ENCODE measurements at regions not wholly inside any gene's neighbourhood (a gene's known extent, or its start where the extent isn't known, plus 50 kb on each side); places are given as distances from the start of the nearest gene placed in this dataset.
A peak's percentile ranks its signal among the peaks of the same experiment; 100 is the strongest.
"Not testable (repeated sequence)": the region's sequence is repeated elsewhere in the genome, so short reads cannot be mapped to it uniquely, and the experiment has no call there.

DNA sequence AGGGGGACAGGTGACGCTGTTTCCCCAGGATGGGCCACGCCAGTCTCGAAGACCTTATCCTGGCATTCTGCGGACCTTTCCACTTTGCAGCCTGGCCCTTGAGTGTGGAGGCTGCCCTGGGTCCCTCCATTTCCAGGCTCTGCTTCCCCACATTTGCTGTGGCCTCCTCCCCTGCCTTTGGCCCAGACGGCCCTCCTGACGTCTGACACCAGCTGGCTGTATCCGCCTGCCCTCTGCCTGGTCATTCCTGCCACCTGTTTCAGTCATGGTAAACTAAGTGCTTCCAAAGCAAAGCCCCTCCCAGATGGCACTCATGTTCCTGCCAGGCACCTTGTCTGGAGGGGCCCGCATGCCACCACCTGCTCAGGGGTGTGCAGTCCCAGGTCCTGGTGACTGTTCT, 95.1 kb downstream of the ASB1 start:
- peak; percentile 40 for DNase-seq

DNA sequence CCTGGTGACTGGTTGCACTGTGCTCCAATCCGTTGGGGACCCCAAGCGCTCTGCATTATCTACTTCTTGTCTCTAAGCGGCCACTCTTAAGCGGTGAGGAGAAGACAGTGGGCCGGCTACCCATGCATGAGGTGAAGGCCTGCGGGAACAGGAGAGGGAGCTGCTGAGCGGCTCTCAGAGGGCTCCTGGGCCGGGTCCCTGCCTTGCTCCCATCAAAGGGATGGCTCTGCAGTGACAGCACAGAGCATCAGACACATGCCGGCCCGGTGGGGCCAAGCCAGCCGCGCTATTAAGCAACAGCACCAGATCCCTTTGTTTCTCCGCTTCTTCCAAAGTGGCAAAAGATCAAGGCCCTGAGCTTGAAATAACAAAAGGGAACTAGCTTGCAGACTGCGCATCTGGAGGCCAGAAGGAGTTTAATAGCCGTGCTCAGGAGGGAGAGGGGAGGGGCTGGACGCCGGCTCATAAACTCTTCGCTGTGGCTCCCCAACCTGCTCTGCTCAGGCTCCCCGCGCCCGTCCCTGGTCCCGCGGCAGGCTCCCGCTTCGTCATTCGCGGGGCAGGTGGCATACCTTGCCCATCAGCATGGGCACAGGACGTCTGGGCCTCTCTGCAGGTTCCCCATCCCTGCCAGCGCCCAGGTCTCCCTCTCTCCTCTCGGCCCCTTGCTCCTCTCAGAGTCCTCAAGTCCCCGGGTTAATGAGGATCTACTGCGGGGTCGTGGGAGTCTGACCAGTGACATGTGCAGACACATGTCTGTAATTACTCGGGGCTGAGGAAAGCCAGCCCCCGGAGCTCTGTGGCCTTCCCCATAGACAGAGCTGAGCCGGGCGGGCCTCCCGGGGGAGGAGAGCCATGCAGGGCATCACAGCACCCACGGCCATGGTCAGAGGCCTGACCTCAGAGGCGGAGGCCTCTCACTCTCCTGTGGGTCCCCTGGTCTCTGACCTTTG, 96.7 kb downstream of the ASB1 start:
- DNase-seq, result no peak

DNA sequence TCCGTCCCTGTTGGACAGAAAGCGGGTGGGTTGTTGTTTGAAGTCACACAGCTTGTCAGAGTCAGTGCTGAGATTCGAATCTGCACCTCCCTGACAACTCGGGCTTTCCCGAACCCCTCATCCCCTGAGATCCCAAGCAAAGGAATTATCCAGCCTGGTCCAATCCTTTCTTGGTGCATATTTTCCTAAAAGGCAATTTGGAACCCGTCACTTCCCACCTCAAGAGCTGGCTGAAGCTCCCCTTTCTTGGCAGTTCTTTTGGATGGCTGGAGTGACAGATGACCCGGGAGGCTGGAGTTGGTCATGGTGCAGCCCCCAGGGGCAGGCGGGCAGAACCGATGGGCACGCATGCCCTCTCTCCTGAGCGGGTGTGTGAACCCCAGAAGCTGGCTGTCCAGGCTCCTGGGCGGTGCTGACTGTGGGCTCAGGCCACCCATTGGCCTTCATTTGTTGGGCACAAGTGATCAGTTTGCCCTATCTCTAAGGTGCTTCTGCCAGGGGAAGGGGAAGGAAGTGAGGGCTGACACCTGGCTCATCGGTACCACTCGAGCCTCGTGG, 97.8 kb downstream of the ASB1 start:
- DNase-seq, result no peak

DNA sequence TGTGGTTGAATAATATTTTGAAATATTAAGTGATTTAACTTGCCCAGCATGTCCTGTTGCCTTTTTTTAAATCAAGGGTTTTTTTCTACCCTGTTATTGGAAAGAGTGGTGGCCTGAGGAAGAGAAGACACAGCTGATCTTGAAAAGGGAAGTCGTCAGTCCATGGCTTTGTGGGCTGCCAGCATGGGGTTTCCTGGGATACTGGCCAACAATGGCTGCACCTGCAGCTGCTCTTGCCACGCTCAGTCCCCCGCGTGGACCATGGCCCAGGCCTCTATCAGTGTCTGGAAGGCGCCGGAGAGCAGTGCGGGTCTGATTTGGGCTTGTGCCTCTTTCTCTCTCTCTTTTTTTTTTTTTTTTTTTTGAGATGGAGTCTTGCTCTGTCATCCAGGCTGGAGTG, 99.3 kb downstream of the ASB1 start:
- DNase-seq, result peak; percentile 64

DNA sequence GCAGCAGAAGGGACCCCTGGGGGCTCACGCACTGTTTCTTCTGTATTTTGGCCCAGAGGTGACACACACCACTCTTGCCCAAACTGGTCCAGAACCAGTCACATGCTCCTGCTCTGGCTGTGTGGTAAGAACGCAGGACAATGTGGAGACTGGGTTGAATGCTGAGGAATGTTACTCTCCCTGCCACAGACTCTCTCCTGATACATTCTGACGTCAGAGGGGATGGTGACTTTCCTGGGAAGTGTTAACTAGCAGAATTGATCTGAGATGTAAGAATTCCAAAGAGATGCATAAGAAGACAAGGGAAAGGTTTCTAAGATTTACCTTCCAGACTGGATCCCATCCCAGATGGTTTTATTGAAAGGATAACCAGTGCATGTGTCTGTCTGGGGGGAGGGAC, 100.8 kb downstream of the ASB1 start:
- DNase-seq, result no peak

DNA sequence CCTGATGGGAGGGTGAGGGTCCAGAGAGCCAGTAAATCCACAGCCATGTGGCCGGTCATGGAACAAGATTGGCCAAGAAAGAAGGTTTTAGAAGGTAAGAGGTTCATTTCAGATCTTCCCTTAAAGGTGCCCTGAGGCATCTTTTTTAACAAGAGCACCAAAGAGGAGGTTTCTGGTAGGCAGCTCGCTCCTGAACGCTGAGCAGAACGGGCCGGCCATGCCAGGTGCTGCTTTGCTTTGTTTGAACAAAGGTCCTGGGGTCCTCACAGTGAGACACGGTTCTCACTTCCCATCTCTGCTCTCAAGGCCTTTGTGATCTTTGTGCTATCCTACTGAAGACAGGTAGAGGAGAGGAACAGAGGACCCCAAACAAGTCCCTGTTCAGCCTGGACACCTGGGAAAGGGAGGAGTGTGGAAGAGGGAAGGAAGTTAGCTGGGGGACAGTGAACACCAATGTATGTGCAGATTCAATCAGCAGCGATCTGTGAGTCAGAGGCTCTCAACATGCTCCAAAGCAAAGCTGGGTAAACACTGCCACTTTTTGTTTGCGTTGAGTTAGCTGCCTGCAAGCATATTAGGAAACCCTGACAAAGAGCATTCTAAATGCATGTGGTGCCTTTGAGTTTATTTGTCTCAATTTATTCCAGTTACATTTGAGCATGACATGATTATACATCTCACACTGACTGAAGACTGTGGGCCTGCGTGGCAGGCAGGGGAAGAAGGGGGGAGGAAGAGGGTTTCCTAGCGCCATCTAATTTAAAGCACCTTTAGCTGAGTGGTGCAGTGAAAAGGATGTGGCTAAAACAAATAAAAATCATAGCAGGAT, 102.4 kb downstream of the ASB1 start:
- DNase-seq, result peak; percentile 95

DNA sequence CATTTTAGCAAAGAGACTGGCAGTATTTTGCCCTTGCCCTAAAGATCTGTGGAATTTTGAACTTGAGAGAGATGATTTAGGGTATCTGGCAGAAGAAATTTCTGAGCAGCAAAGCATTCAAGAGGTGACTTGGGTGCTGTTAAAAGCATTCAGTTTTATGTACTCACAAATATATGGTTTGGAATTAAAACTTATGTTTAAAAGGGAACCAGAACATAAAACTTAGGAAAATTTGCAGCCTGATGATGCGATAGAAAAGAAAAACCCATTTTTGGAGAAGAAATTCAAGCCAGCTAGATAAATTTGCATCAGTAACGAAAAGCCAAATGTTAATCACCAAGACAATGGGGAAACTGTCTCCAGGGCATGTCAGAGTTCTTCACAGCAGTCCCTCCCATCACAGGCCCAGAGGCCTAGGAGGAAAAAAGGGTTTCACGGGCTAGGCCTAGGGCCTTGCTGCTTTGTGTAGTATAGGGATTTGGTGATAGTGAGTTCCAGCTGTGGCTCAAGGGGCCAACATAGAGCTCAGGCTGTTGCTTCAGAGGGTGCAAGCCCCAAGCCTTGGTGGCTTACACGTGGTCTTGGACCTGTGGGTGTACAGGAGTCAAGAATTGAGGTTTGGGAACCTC, 104.4 kb downstream of the ASB1 start:
- DNase-seq, result not testable (repeated sequence)

DNA sequence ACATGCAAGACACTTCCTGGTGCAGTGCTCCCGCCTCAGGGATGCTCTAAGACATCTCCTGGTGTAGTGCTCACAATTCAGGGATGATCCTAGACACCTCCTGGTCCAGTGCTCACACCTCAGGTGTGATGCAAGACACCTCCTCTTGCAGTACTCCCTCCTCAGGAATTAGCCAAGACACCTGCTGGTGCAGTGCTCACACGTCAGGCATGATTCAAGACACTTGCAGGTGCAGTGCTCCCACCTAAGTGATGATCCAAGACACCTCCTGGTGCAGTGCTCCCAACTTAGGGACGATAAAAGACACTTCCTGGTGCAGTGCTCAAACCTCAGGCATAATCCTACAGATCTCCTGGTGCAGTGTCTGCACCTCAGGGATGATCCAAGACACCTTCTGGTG, 117.0 kb downstream of the ASB1 start:
- not testable (repeated sequence) for DNase-seq

DNA sequence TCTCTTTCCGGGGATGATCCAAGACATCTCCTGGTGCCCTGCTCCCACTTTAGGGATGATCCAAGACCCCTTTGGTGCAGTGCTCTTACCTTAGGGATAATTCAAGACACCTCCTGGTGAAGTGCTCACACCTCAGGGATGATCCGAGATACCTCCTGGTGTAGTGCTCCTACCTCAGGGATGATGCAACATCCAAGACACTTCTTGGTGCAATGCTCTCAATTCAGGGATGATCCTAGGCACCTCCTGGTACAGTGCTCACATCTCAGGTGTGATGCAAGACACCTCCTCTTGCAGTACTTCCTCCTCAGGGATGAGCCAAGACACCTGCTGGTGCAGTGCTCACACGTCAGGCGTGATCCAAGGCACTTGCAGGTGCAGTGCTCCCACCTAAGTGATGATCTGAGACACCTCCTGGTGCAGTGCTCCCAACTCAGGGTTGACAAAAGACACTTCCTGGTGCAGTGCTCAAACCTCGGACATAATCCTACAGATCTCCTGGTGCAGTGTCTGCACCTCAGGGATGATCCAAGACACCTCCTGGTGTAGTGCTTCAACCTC, 122.3 kb downstream of the ASB1 start:
- no peak for DNase-seq

DNA sequence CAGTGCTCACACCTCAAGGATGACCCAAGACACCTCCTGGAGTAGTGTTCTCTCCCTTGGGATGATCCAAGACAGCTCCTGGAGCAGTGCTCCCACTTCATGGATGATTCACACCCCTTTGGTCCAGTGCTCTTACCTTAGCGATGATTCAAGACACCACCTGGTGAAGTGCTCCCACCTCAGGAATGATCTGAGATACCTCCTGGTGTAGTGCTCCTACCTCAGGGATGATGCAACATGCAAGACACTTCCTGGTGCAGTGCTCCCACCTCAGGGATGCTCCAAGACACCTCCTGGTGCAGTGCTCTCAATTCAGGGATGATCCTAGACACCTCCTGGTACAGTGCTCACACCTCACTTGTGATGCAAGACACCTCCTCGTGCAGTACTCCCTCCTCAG, 123.1 kb downstream of the ASB1 start:
- no peak for DNase-seq

DNA sequence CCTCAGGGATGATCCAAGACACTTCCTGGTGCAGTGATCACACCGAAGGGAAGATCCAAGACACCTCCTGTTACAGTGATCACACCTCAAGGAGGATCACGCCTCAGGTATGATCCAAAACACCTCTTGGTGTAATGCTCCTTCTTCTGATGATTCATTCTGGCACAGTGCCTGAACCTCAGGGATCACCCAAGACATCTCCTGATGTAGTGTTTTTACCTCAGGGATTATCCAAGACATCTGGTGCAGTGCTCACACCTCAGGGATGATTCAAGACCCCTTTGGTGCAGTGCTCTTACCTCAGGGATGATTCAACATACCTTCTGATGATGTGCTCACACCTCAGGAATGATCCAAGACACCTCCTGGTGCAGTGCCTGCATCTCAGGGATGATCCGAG, 124.4 kb downstream of the ASB1 start:
- DNase-seq, result no peak

DNA sequence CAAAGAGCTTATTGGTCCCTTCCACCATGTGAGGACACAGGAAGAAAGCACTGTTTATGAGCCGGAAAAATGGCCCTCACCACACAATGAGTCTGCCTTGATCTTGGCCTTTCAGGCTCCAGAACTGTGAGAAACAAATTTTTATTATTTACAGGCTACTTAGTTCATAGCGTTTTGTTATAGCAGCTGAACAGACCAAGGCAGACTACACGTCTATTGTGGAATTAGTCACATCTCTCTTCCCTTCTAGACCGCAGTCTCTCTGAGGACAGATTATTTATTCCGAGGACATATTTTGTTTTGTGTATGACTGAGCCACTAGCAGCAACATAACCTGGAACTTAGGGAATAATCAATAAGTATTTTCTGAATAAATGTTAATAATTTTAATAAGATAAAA, 125.5 kb downstream of the ASB1 start:
- DNase-seq, result no peak

DNA sequence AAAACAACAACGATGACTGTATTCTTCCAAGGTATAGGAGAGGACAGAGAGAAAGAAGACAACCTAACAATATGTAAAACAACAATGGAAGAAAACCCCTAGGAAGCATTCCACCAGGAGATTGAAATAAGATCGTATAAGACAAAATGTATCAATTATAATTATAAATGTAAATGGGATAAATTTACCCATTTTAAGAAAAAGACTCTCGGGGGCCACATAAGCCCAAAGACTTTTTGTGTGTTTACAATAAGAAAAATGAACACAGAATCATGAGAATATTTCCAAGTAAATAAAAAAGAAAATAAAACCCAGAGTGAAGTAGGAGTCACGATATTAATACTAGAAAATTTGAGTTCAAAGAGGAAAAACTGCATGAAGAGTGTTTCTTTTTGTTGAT, 126.4 kb downstream of the ASB1 start:
- DNase-seq, result no peak

DNA sequence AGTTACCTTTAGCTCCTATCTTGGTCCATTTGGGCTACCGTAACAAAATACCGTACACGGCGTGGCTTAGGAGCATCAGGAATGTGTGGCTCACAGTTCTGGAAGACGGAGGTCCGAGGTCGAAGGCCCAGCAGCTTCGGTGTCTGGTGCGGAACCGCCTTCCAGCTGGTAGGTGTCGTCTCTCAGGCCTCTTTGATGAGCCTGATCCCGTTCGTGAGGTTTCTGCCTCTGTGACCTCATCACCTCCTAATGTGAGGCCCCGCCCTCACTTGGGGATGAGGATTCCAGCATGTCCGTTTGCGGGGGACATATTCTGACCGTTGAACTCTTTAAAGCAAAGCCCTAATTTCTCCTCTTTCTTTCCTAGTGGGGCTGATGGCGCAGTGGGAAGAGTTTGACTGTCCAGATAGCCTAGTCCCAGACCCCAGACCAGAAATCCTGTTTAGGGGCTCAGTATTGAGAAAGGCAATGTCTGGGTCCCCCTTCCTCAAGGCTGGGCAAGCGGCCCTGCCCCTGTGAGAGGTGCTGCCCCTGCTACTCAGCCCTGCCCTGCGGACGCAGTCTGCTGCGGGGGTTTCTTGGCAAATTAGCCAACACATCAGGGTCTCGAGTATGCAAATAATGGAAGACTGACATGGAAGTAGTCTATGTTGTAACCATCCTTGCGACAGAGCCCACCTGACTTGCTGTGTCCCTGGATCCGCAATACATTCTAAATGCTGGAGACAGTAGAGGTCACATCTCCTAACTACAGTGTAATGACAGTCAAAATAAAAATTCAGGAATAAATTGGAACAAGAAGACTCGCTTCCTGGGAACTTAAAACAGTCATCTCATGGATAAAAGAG, 128.0 kb downstream of the ASB1 start:
- no peak for DNase-seq

DNA sequence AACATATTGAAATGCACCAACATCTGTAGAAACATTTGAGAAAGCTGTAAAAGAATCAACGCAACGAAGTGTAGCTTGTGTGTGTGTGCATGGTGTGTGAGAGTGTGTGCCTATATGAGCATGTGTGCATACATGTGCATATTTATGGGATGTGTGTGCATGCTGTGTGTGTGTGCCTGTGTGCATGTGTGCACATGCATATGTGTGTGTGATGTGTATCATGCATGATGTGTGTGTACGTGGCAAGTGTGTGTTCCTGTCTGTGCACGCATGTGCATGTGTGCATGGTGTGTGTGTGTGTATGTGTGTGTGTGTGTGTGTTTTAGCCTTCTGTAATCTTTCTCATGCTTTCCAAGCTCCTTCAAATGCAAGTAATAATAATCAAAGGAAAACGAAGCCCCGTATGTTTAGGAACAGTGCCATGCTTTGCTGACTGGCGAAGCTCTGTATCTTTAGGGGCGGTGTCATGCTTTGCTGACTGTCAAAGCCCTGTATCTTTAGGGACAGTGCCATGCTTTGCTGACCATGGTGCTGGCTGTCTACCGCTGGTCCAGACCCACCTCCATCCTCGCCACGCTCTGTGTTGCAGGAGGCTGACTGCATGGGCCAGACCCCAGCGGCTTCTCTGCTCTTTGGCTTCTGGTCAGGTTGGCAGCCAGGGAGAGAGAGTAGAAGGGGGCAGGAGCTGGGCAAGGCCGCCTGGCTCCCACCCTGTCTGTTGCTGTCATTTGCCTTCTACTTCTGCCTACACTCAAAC, 129.2 kb downstream of the ASB1 start:
- DNase-seq, result no peak

DNA sequence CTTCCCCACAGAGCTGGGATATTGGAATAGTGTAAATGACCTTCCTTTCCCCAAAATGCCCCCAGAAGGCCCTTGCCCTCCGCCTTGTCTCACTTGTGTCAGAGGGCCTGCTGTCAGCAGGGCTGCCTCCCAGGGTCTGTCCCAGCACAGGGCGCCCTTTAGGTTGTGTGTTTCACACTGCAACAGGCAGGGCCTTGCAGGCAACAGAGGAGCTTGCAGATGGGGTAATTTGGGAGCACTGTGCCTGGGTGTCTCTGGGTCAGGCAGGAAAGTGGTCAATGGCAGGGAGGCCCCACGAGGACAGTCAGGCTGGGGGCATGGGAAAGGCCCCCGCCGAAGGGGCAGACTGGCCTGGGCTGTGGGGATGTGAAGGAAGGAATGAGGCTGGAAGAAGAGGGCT, 130.7 kb downstream of the ASB1 start:
- DNase-seq, result no peak

DNA sequence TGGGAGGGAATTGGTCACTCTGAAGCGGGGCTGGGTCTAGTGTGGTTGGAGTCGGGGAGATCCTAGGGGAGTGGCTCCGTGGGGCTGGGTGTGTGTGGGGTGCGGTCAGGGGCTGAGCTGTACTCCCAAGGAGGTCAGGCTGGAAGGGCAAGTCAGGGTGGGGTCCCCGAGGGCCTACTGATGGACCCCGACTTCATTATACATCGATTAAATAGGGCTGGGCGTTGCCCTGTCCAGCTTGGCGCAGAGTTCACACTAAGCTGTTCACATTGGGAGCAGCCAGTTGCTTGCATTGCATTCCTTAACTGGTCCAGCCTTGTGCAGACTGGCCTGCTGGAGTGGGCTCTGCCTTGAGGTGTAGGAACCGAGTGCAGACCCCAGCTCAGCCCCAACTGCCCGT, 131.2 kb downstream of the ASB1 start:
- no peak for DNase-seq

DNA sequence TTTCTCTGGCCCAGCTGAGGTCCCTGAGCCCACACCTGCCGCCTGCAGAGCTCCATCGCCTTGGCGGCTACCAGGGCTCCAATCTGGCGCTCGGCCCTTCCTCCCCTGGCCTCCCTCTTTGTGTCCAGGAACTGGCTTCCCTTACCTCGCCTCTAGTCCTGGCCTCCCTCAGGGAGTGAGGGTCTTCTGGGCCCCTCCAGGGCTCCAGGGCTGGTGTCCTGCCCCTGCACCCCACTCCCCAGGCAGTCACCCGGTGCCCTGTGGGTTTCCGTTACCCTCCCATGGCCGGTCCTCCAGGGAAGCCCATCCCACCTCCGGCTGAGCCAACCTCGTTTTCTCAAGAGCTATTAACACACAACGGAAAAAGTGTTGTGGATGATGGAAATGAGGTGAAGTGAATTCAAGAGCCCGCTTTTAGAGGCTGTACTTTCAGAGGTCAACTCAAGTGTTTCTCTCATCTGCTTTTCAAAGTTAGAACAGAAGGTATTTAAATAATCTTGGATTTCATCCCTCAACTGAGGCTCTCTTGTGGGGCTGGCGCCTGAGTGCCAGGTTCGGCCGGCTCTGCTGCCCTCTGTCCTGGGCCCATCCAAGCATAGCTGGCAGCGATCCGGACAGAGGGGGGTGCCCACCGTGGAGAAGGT, 131.9 kb downstream of the ASB1 start:
- DNase-seq, result no peak

DNA sequence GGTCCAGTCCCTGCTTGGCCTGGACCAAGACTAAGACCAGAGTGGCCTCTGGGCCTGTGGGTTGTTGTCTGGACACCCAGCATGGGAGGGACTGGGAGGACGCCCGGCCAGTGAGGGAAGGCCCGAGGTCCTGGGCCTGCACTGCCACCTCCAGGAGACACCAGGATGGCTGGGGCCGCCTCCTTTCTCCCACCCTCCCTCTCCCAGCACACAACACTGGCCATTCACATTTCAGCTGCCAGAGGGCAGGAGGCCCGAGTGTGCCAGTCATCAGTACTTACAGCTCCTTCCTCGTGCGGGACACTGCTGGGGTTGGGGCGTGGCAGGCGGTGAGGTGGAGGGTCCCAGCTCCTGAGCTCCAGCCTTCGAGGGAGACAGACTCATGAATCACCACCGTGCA, 133.5 kb downstream of the ASB1 start:
- no peak for DNase-seq

DNA sequence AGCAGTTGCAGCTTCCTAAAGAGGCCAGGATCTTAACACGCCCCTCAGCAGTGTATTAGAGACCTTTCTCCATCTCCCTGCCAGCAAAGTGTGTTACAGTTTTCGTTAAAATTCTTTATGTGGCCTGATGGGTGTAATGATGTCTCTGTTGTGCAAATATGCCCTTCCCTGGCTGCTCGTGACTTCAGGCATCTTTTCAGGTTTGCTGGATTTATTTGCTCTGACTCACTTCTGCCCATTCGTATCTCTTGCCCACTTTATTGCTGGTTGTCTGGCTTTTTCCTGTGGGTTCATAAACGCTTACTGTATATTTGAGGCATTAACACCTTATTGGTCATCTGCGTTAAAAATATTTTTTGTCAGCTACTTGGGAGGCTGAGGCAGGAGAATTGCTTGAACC, 134.5 kb downstream of the ASB1 start:
- DNase-seq, result no peak

DNA sequence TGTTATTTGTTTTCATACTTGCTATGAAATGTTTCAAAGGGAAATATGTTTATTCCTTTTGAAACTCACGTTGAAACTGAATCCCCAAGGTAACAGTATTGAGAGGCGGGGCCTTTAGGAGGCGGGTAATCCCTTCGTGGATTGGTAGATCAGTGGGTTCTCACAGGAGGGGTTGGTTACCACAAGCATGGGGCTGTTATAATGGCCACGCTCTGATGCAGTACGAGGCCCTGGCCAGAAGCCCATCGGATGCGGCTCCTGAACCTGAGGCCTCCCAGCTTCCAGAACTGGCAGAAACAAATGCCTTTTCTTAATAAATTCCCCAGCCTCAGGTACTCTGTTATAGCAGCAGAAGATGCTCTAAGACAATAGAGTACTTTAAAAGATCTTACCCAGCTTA, 135.7 kb downstream of the ASB1 start:
- DNase-seq, result no peak

Data from NCI-H345 (cell line).